Ectodermal cell (in vitro differentiated cells): ENCODE measurements at regions not wholly inside any gene's neighbourhood (a gene's known extent, or its start where the extent isn't known, plus 50 kb on each side); places are given as distances from the start of the nearest gene placed in this dataset.

Source experiments
- H3K27ac ChIP-seq: 2 replicates; pipeline ENCODE4 v1.7.0; 2013; ENCODE audit warnings: mild to moderate bottlenecking, low read depth, low read length; ENCODE audit not compliant: insufficient read depth, poor library complexity, severe bottlenecking
- H3K27me3 ChIP-seq: 2 replicates; pipeline ENCODE4 v1.7.0; 2013; ENCODE audit warnings: mild to moderate bottlenecking, low read length; ENCODE audit not compliant: insufficient read depth, control insufficient read depth, poor library complexity, severe bottlenecking
- H3K36me3 ChIP-seq: one replicate; pipeline ENCODE4 v1.7.0; 2013; ENCODE audit warnings: low read length; ENCODE audit not compliant: control insufficient read depth, insufficient read depth
- H3K4me1 ChIP-seq: one replicate; pipeline ENCODE4 v1.7.0; 2013; ENCODE audit warnings: low read length; ENCODE audit not compliant: control insufficient read depth, insufficient read depth
- H3K4me3 ChIP-seq: 2 replicates; pipeline ENCODE4 v1.7.0; 2013; ENCODE audit warnings: low read depth, low read length, control low read depth; ENCODE audit not compliant: insufficient read depth
- H3K9me3 ChIP-seq: 2 replicates; pipeline ENCODE4 v1.7.0; 2013; ENCODE audit warnings: mild to moderate bottlenecking, low read length, moderate library complexity; ENCODE audit not compliant: control insufficient read depth
- WGBS, 2 experiments: methylation state at CpG; one replicate each; pipeline ENCODE4 v1.1.7; 2013; ENCODE audit warnings: missing lambda C conversion rate in 2 of 2; 5-methylcytosine and 5-hydroxymethylcytosine counted together

DNA sequence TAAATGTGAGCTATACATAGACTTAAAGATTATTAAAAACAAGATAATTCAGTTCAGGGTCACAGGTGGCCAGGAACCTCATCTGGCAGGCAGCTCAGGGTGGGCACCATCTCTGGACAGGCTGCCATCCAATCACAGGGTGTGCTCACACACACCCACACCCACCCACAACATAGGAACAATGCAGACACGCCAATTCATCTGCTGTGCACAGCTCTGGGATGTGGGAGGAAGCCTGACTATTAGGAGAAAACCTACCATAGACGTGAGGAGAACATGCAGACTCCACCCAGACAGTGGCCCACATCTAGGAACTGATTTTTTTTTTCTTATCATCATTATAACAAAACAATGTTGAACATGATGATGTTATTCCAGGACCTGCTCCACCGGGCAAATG is 286.7 kb downstream of the PRL start:
- H3K4me3 ChIP-seq: no peak overlapping the region
- H3K27me3 ChIP-seq: no peaks in the 10 kb centered on the region
- no peaks in the 10 kb centered on the region for H3K4me1 ChIP-seq
- H3K36me3 ChIP-seq: no peaks in the 10 kb centered on the region
- 93 to 94% methylated on average over 2 to 3 of the region's 3 CpGs for WGBS, 2 experiments
- H3K9me3 ChIP-seq: no peaks in the 10 kb centered on the region
- no peak overlapping the region for H3K27ac ChIP-seq

DNA sequence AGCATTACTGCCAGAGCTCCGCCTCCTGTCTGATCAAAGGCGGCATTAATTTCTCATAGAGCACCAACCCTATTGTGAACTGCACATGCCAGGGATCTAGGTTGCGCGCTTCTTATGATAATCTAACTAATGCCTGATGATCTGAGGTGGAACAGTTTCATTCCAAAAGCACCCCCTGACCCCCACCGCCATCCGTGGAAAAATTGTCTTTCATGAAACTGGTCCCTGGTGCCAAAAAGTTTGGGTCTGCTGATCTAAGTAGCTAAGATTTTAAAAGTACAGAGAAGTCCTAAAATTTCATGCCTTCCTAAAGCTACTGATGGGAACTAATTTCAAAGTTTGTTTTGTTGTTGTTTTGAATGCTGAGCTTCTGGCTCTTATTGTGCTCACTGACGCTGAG is 281.6 kb downstream of the PRL start:
- Histone ChIP-seq H3K27ac (no peak overlapping the region), H3K4me1 (no peaks in the 10 kb centered on the region), H3K9me3 (no peaks in the 10 kb centered on the region), H3K36me3 (no peaks in the 10 kb centered on the region), H3K27me3 (no peaks in the 10 kb centered on the region), H3K4me3 (no peak overlapping the region)
- WGBS, 2 experiments: 89 to 95% methylated on average over 7 of the region's 7 CpGs

DNA sequence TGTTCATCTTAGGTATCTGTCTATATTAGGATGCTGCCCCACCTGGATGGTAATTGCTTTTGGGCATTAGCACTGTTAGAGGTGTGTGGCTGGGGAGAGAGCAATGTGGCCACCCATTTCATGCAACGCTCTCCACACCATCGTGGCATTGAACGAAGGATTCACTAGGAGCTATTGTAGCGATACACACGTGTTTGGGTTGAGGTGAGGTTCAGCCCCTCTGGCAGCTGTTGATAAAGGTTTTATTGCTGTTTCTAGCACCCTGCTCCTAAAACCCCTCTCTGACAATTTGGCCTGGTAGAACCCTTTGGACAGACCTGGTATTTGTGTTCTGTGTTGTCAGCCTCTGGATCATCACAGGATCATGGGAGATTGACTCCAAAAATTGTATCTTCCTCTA is 280.9 kb downstream of the PRL start:
- Histone ChIP-seq H3K36me3 (peaks cover 4% of the 10 kb centered on the region), H3K4me1 (no peaks in the 10 kb centered on the region), H3K27ac (no peak overlapping the region), H3K27me3 (no peaks in the 10 kb centered on the region), H3K4me3 (no peak overlapping the region), H3K9me3 (no peaks in the 10 kb centered on the region)
- WGBS, 2 experiments: 95 to 97% methylated on average over 5 of the region's 5 CpGs

DNA sequence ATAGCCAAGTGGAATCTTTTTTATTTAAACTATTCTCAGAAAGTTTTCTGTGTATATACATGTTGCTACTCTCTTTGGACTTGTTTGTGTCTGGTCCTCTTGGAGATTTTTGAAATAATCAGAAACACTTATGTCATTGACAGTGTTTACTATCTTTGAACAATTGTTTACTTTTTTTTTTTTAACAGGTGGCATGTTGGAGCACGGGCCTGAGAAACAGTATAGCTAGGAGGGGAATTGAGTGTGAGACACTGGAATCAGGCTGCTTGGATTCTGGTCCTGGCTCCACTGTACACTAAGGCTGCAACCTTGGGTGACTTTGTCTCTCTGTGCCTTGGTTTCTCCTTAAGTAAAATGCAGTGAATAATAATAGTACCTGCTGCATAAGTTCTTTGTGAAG is 279.6 kb downstream of the PRL start:
- WGBS, 2 experiments: 97 to 100% methylated on average over 1 of the region's 1 CpG

DNA sequence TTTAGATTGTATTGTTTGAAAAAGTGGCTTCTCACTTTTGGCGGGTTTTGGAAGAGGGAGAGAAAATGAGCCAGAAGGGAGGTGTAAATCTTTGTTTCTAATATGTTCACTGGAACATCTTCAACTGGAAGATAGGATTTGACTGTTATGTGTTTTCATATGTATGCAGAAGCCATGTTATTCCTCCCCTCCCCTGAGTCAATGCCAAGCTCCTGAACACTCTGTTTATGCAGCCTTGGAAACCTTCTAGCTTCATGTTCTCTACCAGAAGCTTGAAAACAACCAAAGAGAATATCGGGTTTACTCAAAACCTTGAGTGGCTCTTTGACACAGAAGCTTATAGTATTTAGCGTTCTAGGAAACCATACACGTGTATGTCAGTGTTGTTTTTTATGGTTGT is 279.1 kb downstream of the PRL start:
- H3K9me3 ChIP-seq: peaks cover 3% of the 10 kb centered on the region
- 95 to 98% methylated on average over 4 of the region's 4 CpGs for WGBS, 2 experiments
- H3K4me3 ChIP-seq: no peak overlapping the region
- no peak overlapping the region for H3K27ac ChIP-seq
- H3K36me3 ChIP-seq: peaks cover 15% of the 10 kb centered on the region
- no peaks in the 10 kb centered on the region for H3K4me1 ChIP-seq
- H3K27me3 ChIP-seq: no peaks in the 10 kb centered on the region

More for the DNA sequence above, 279.6 kb downstream of the PRL start:
- Histone ChIP-seq H3K36me3 (peaks cover 12% of the 10 kb centered on the region), H3K4me1 (no peaks in the 10 kb centered on the region), H3K27me3 (no peaks in the 10 kb centered on the region), H3K4me3 (no peak overlapping the region), H3K9me3 (peaks cover 3% of the 10 kb centered on the region), H3K27ac (no peak overlapping the region)

DNA sequence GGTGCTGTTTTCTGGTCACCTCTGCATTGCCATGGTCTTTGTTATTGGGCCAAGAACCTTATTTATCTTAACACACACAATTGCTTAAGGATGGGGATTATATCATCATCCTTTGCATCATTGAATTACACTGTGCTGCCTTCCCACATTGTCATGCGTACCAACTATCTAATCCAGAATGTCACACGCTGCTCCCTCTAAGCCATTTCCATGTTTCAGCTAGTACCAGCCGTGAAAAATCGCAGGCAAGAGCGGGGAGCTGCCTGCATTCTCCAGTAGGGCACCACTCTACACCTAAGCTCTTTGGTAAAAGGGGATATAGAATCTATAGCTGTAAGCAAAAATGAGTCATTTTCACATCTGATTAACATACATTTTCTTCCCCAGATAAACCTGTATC is 277.0 kb downstream of the PRL start:
- peaks cover 3% of the 10 kb centered on the region for H3K9me3 ChIP-seq
- no peaks in the 10 kb centered on the region for H3K27me3 ChIP-seq
- H3K36me3 ChIP-seq: peaks cover 15% of the 10 kb centered on the region
- no peak overlapping the region for H3K27ac ChIP-seq
- WGBS, 2 experiments: 85 to 95% methylated on average over 5 of the region's 5 CpGs
- H3K4me3 ChIP-seq: no peak overlapping the region
- no peaks in the 10 kb centered on the region for H3K4me1 ChIP-seq

DNA sequence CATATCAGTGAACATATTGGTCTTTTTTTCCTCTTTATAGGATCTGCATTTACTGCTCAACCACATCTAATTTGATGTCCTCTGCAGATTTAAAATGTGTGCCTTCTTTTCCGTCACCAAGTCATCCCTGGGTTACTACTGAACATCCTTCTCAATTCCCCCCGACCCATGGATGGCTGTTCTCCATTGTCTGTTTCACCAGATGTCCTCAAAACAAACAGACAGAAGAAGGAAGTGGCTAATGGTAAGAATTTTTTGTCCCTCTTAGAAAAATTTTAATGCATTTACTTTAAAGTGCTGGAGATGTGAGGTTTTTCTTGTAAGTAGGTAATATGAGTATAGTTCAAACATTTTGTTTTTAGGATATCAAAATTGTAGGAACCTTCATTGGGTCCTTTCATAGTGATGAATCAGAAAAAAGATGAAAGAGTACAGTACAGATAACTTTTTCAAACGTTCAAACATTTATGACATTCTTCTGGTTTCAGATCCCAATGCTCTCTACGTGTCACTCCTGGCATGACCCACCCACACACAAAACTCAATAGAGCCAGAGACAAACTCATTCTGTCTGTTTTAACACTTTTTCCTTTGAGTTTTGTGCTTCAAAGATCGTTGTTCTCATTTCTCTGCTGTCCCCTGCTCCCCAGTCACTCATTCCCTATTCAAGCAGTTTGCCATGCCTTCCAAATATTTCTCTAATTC is 276.4 kb downstream of the PRL start:
- WGBS, 2 experiments: 90 to 96% methylated on average over 4 to 5 of the region's 5 CpGs

DNA sequence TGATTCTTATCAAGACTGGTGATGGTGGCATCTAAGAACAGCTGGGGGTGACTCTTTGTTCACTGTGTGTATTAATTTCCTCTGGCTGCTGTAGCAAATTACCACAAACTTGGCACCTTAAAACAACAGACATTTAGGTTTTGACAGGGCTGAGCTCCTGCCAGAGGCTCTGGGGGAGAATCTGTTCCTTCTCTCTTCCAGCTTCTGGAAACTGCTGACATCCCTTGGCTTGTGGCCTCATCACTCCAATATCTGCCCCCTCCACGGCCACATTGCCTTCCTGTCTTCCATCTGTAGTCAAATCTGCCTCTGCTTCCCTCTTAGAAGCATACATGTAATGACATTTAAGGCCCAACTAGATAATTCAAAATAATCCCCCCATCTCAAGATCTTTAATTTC is 274.9 kb downstream of the PRL start:
- Histone ChIP-seq H3K4me3 (no peak overlapping the region), H3K9me3 (peaks cover 3% of the 10 kb centered on the region), H3K27ac (no peak overlapping the region), H3K36me3 (peaks cover 15% of the 10 kb centered on the region), H3K27me3 (no peaks in the 10 kb centered on the region), H3K4me1 (peaks cover 13% of the 10 kb centered on the region)
- 93 to 95% methylated on average over 1 of the region's 1 CpG for WGBS, 2 experiments

More for the DNA sequence above, 276.4 kb downstream of the PRL start:
- Histone ChIP-seq H3K4me1 (peaks cover 3% of the 10 kb centered on the region), H3K4me3 (no peak overlapping the region), H3K27me3 (no peaks in the 10 kb centered on the region), H3K9me3 (peaks cover 3% of the 10 kb centered on the region), H3K27ac (no peak overlapping the region), H3K36me3 (peaks cover 15% of the 10 kb centered on the region)

DNA sequence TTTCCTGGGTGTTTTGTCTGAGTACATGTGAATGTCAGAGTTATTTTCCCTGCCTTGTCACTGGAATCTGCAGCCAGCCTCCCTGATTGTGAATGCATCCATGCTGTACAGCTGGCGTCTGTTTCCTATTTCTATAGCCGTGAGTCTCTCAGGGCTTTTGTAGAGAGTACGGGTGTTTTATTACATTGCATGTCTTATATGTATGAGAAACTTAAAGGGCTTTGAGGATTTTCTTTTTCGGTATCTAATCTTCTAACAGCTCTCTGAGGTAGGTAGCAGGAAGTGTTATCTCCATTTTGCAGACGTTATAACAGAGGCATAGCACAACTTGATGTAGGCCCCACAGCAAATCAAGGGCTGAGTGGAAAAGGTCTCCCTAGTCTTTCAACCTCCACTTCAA is 272.9 kb downstream of the PRL start:
- Histone ChIP-seq H3K4me1 (peaks cover 13% of the 10 kb centered on the region), H3K27me3 (no peaks in the 10 kb centered on the region), H3K27ac (no peak overlapping the region), H3K9me3 (peaks cover 3% of the 10 kb centered on the region), H3K4me3 (no peak overlapping the region), H3K36me3 (peaks cover 15% of the 10 kb centered on the region)
- WGBS, 2 experiments: 91 to 95% methylated on average over 5 of the region's 5 CpGs

DNA sequence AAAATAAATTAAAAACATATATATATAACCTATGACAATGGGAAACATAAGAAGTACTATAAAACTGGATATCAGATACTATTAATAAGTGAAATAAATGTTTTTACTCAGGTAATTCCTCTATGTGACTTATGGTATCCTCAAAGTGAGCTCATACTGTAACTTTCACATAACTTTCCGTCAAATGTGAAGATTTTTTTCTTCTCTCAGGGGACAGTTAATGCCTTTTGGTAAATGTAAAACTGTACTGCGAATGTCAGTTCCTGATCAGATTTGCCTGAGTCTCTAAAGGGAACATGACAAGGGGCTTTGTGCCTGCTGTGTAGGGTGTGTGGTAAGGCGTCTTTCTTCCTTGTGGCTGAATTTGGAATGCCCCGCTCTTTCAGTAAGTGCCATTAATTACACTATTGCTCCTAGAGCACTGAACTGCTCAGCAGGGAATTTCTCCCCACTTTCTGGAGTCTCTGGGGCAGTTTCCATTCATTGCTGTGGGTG is 271.8 kb downstream of the PRL start:
- H3K9me3 ChIP-seq: peaks cover 3% of the 10 kb centered on the region
- no peak overlapping the region for H3K4me3 ChIP-seq
- H3K36me3 ChIP-seq: peaks cover 15% of the 10 kb centered on the region
- peaks cover 13% of the 10 kb centered on the region for H3K4me1 ChIP-seq
- WGBS, 2 experiments: 34 to 46% methylated on average over 3 to 4 of the region's 4 CpGs
- no peaks in the 10 kb centered on the region for H3K27me3 ChIP-seq
- H3K27ac ChIP-seq: peak overlapping the region; percentile 65
